Lower leg skin (tissue), 3 donors: ENCODE measurements at regions not wholly inside any gene's neighbourhood (a gene's known extent, or its start where the extent isn't known, plus 50 kb on each side); places are given as distances from the start of the nearest gene placed in this dataset.

Experiments
- POLR2A ChIP-seq, 2 donors: fragments of 450-650 bp; IDR thresholded peaks; one replicate each; pipeline ENCODE4 v1.6.1; 2016 to 2017; ENCODE audit warnings: antibody characterized with exemption in 2 of 2, mild to moderate bottlenecking in 1 of 2, moderate library complexity in 1 of 2
- TF ChIP-seq, protein P1 (sequence below), 3 donors: fragments of 450-650 bp; IDR thresholded peaks; one replicate each; pipeline ENCODE4 v1.5.1; 2016; ENCODE audit warnings: antibody characterized with exemption in 3 of 3, mild to moderate bottlenecking in 3 of 3, moderate library complexity in 2 of 3

DNA sequence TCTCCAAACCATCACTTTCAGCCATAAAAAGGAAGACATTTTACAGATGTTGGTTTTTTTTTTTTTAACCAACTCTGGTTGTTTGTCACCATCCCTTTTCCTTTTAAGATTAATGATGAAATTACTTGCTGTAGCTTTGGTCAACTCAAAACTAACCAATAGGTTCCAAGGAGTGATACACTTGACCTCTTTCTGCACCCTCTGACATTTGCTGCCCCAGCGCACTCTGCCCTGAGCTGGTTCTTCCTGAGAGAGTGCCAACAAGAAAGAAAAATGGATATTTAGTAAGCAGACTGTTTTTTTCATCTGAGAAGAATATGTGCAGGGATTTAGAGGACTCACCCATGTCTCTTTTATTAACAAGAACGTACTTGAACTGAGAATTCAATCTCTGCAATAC lies 520.0 kb downstream of the TXNL1 start:
- TF ChIP-seq, protein P1, sequence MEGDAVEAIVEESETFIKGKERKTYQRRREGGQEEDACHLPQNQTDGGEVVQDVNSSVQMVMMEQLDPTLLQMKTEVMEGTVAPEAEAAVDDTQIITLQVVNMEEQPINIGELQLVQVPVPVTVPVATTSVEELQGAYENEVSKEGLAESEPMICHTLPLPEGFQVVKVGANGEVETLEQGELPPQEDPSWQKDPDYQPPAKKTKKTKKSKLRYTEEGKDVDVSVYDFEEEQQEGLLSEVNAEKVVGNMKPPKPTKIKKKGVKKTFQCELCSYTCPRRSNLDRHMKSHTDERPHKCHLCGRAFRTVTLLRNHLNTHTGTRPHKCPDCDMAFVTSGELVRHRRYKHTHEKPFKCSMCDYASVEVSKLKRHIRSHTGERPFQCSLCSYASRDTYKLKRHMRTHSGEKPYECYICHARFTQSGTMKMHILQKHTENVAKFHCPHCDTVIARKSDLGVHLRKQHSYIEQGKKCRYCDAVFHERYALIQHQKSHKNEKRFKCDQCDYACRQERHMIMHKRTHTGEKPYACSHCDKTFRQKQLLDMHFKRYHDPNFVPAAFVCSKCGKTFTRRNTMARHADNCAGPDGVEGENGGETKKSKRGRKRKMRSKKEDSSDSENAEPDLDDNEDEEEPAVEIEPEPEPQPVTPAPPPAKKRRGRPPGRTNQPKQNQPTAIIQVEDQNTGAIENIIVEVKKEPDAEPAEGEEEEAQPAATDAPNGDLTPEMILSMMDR (IDR thresholded peaks at IDR 0.05), result no peak
- no peak for TF ChIP-seq POLR2A (IDR thresholded peaks at IDR 0.05)
